Activated CD4-positive, alpha-beta T cell treated with anti-CD3 and anti-CD28 coated beads, Interleukin-2, amount 50 U/mL, for 24 hours (primary cell): ENCODE measurements at regions not wholly inside any gene's neighbourhood (a gene's known extent, or its start where the extent isn't known, plus 50 kb on each side); places are given as distances from the start of the nearest gene placed in this dataset.
"Not testable (repeated sequence)": the region's sequence is repeated elsewhere in the genome, so short reads cannot be mapped to it uniquely, and the experiment has no call there.

ENCODE experiments used
- DNase-seq, 2 donors: peaks; one replicate each; pipeline ENCODE4 v3.0.0-alpha.2; 2020; ENCODE audit warnings: low read depth in 1 of 2, low spot score in 1 of 2

- no peak for DNase-seq
These were observed 659.8 kb downstream of the CPS1 start for GRCh38 chr2:211216221-211216620.

- not testable (repeated sequence) for DNase-seq
These were observed 663.1 kb downstream of the CPS1 start for GRCh38 chr2:211219548-211219947.

- no peak for DNase-seq
These were observed 669.4 kb downstream of the CPS1 start for GRCh38 chr2:211225784-211226183.

GRCh38 chr2:211228559-211228958, 672.2 kb downstream of the CPS1 start:
- DNase-seq: no peak

- DNase-seq: no peak
These were observed 681.3 kb downstream of the CPS1 start for GRCh38 chr2:211237586-211238275.

- no peak for DNase-seq
These were observed 685.5 kb downstream of the CPS1 start for GRCh38 chr2:211241891-211242290.

- no peak for DNase-seq
These were observed 691.4 kb downstream of the CPS1 start for GRCh38 chr2:211247751-211248150.

- DNase-seq: no peak
These were observed 692.4 kb downstream of the CPS1 start for GRCh38 chr2:211248841-211249240.

- no peak for DNase-seq
These were observed 694.6 kb downstream of the CPS1 start for GRCh38 chr2:211251016-211251415.

GRCh38 chr2:211258646-211259335, 702.4 kb downstream of the CPS1 start:
- DNase-seq: no peak

- no peak for DNase-seq
These were observed 703.6 kb downstream of the CPS1 start for GRCh38 chr2:211259831-211260476.

- DNase-seq: no peak
These were observed 713.9 kb downstream of the CPS1 start for GRCh38 chr2:211270257-211270656.

- no peak for DNase-seq
These were observed 725.2 kb downstream of the CPS1 start for GRCh38 chr2:211281430-211282073.

- no peak for DNase-seq
These were observed 746.3 kb downstream of the CPS1 start for GRCh38 chr2:211302676-211303075.

GRCh38 chr2:211306929-211307328, 750.5 kb downstream of the CPS1 start:
- no peak for DNase-seq
